MM.1S (cell line): ENCODE measurements at regions not wholly inside any gene's neighbourhood (a gene's known extent, or its start where the extent isn't known, plus 50 kb on each side); places are given as distances from the start of the nearest gene placed in this dataset.
A peak's percentile ranks its signal among the peaks of the same experiment; 100 is the strongest.

Source experiments
- DNase-seq: peaks from one replicate; pipeline ENCODE4 v3.0.0-alpha.2; 2015
- H2AFZ ChIP-seq: fragments of 300-600 bp; sonication (generic); 2 replicates; pipeline ENCODE4 v1.6.0; 2016; ENCODE audit warnings: antibody characterized with exemption, low read length
- H3F3A ChIP-seq: fragments of 300-600 bp; sonication (generic); 2 replicates; pipeline ENCODE4 v1.6.1; 2016; ENCODE audit warnings: mild to moderate bottlenecking, antibody characterized with exemption, low read length, moderate library complexity, mixed read lengths; ENCODE audit not compliant: insufficient read depth
- H3K27ac ChIP-seq: fragments of 300-600 bp; sonication (generic); 2 replicates; pipeline ENCODE4 v1.5.1; 2016; ENCODE audit warnings: mild to moderate bottlenecking, low read length
- H3K27me3 ChIP-seq: fragments of 300-600 bp; sonication (generic); replicated peaks from 2 replicates; pipeline ENCODE4 v1.6.0; 2016; ENCODE audit warnings: low read length; ENCODE audit not compliant: insufficient read depth
- H3K36me3 ChIP-seq: fragments of 300-600 bp; sonication (generic); replicated peaks from 2 replicates; pipeline ENCODE4 v1.6.1; 2016; ENCODE audit warnings: mild to moderate bottlenecking, low read length, mixed read lengths; ENCODE audit not compliant: insufficient read depth
- H3K4me1 ChIP-seq: fragments of 300-600 bp; sonication (generic); 2 replicates; pipeline ENCODE4 v1.6.1; 2016; ENCODE audit warnings: low read length, mixed read lengths
- H3K4me2 ChIP-seq: fragments of 300-600 bp; sonication (generic); 2 replicates; pipeline ENCODE4 v1.6.0; 2016; ENCODE audit warnings: low read depth, low read length
- H3K4me3 ChIP-seq: fragments of 300-600 bp; sonication (generic); 2 replicates; pipeline ENCODE4 v1.5.1; 2016; ENCODE audit warnings: low read length, mixed read lengths
- H3K79me2 ChIP-seq: fragments of 300-600 bp; sonication (generic); 2 replicates; pipeline ENCODE4 v1.6.1; 2016; ENCODE audit warnings: mixed run types, low read length, mixed read lengths
- H3K9ac ChIP-seq: fragments of 300-600 bp; sonication (generic); 2 replicates; pipeline ENCODE4 v1.6.1; 2016; ENCODE audit warnings: low read length, mixed read lengths
- H3K9me2 ChIP-seq: fragments of 300-600 bp; sonication (generic); replicated peaks from 2 replicates; pipeline ENCODE4 v1.6.1; 2016; ENCODE audit warnings: mild to moderate bottlenecking, low read length, mixed read lengths; ENCODE audit not compliant: insufficient read depth
- H3K9me3 ChIP-seq: fragments of 300-600 bp; sonication (generic); replicated peaks from 2 replicates; pipeline ENCODE4 v1.6.1; 2016; ENCODE audit warnings: mild to moderate bottlenecking, low read length, mixed read lengths; ENCODE audit not compliant: insufficient read depth
- H4K20me1 ChIP-seq: fragments of 300-600 bp; sonication (generic); 2 replicates; pipeline ENCODE4 v1.6.1; 2016; ENCODE audit warnings: mild to moderate bottlenecking, low read length, moderate library complexity, mixed read lengths; ENCODE audit not compliant: insufficient read depth
- EZH2 ChIP-seq: fragments of 300-600 bp; sonication (generic); optimal IDR thresholded peaks from 2 replicates; pipeline ENCODE3; 2017; ENCODE audit warnings: low read depth, mild to moderate bottlenecking, antibody characterized with exemption, low read length, mixed read lengths
- EZH2phosphoT487 ChIP-seq: fragments of 300-600 bp; sonication (generic); IDR thresholded peaks from 2 replicates; pipeline ENCODE4 v1.6.1; 2018; ENCODE audit warnings: antibody characterized with exemption, low read length
- TF ChIP-seq, protein P1 (sequence below): fragments of 300-600 bp; sonication (generic); IDR thresholded peaks from 2 replicates; pipeline ENCODE4 v1.5.1; 2016; ENCODE audit warnings: antibody characterized with exemption, low read length, mixed read lengths

- no peaks in the 10 kb centered on the region for H3K9me3 ChIP-seq
- TF ChIP-seq, protein P1, sequence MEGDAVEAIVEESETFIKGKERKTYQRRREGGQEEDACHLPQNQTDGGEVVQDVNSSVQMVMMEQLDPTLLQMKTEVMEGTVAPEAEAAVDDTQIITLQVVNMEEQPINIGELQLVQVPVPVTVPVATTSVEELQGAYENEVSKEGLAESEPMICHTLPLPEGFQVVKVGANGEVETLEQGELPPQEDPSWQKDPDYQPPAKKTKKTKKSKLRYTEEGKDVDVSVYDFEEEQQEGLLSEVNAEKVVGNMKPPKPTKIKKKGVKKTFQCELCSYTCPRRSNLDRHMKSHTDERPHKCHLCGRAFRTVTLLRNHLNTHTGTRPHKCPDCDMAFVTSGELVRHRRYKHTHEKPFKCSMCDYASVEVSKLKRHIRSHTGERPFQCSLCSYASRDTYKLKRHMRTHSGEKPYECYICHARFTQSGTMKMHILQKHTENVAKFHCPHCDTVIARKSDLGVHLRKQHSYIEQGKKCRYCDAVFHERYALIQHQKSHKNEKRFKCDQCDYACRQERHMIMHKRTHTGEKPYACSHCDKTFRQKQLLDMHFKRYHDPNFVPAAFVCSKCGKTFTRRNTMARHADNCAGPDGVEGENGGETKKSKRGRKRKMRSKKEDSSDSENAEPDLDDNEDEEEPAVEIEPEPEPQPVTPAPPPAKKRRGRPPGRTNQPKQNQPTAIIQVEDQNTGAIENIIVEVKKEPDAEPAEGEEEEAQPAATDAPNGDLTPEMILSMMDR = peak; percentile 37
- no peak for TF ChIP-seq EZH2phosphoT487
- H3F3A ChIP-seq = no peaks in the 10 kb centered on the region
- no peak overlapping the region for H3K27ac ChIP-seq
- no peaks in the 10 kb centered on the region for H3K9me2 ChIP-seq
- H3K4me3 ChIP-seq = no peak overlapping the region
- no peaks in the 10 kb centered on the region for H3K27me3 ChIP-seq
- no peak overlapping the region for H3K9ac ChIP-seq
- H4K20me1 ChIP-seq = no peaks in the 10 kb centered on the region; the same call in 1 of the 2 replicates
- no peaks in the 10 kb centered on the region for H3K4me1 ChIP-seq
- H3K79me2 ChIP-seq = no peaks in the 10 kb centered on the region
- H2AFZ ChIP-seq = 0 out of 2 replicates have a peak overlapping the region, but pooled peaks have one; percentile 27
- H3K4me2 ChIP-seq = no peak overlapping the region
- peak; percentile 25 for DNase-seq
- no peaks in the 10 kb centered on the region for H3K36me3 ChIP-seq
Observed at GRCh38 chr10:91745090-91745831, 53.0 kb upstream of the TNKS2 start.

DNA sequence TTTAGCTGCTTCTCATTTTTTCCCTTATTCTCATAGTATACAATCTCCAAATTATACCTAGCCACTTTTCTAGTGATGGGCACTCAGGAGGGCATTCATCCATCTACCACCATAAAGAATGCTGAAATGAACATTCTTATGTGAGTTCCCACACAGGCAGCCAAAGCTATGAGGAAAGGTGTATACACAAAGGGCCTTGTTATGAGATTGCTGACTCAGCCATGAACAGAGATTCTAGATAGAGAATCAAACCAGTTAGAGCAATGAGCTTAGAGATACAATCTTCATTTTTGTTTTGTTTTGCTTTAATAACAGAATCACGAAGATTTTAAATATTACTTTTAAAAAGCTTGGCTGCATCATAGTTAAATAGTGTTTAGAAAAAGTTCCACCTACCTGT is 54.8 kb upstream of the TNKS2 start:
- H3K9me3 ChIP-seq = no peaks in the 10 kb centered on the region
- no peaks in the 10 kb centered on the region for H3F3A ChIP-seq
- DNase-seq = no peak
- H3K9me2 ChIP-seq = no peaks in the 10 kb centered on the region
- no peaks in the 10 kb centered on the region for H3K27me3 ChIP-seq
- H3K4me1 ChIP-seq = no peaks in the 10 kb centered on the region
- no peak overlapping the region for H3K9ac ChIP-seq
- H3K27ac ChIP-seq = no peak overlapping the region
- TF ChIP-seq EZH2 (no peak), EZH2phosphoT487 (no peak)
- TF ChIP-seq, protein P1 = no peak
- H3K79me2 ChIP-seq = no peaks in the 10 kb centered on the region
- H3K4me2 ChIP-seq = no peak overlapping the region
- H4K20me1 ChIP-seq = no peaks in the 10 kb centered on the region; the same call in 1 of the 2 replicates
- no peak overlapping the region for H3K4me3 ChIP-seq
- H2AFZ ChIP-seq = no peak overlapping the region
- H3K36me3 ChIP-seq = no peaks in the 10 kb centered on the region

- TF ChIP-seq EZH2 (no peak), EZH2phosphoT487 (no peak)
- TF ChIP-seq, protein P1 = no peak
- Histone ChIP-seq H2AFZ (no peak overlapping the region), H3K4me1 (no peaks in the 10 kb centered on the region), H3K4me2 (no peak overlapping the region), H3K36me3 (no peaks in the 10 kb centered on the region), H3F3A (no peaks in the 10 kb centered on the region), H3K4me3 (no peak overlapping the region), H3K9me2 (no peaks in the 10 kb centered on the region), H3K27ac (no peak overlapping the region), H3K79me2 (no peaks in the 10 kb centered on the region), H3K27me3 (no peaks in the 10 kb centered on the region), H4K20me1 (no peaks in the 10 kb centered on the region; the same call in 1 of the 2 replicates), H3K9me3 (no peaks in the 10 kb centered on the region), H3K9ac (no peak overlapping the region)
- DNase-seq = no peak
Observed at GRCh38 chr10:91742229-91742628, 56.0 kb upstream of the TNKS2 start.
